ENCODE measurements at regions not wholly inside any gene's neighbourhood (a gene's known extent, or its start where the extent isn't known, plus 50 kb on each side); places are given as distances from the start of the nearest gene placed in this dataset.
A peak's percentile ranks its signal among the peaks of the same experiment; 100 is the strongest.

GRCh38 chr2:71863396-71863795, 284.3 kb downstream of the CYP26B1 start (continued):
- TF ChIP-seq ZFP91 (CRISPR knock-in tag; IDR thresholded peaks at IDR 0.05), result no peak
- TF ChIP-seq MEIS2 (IDR thresholded peaks at IDR 0.05; ENCODE audit: partially characterized antibody), result peak; percentile 42
- no peak for TF ChIP-seq NFE2L1 (tag; IDR thresholded peaks at IDR 0.05; ENCODE audit: borderline replicate concordance, low read depth)
- TF ChIP-seq ZNF316 (IDR thresholded peaks at IDR 0.05), result no peak
- no peak for TF ChIP-seq SIN3B (IDR thresholded peaks at IDR 0.05; ENCODE audit: low read depth)
- TF ChIP-seq PBX2 (CRISPR knock-in tag; IDR thresholded peaks at IDR 0.05; ENCODE audit: low read depth), result no peak
- TF ChIP-seq PBX2 (tag; conservative IDR thresholded peaks at IDR 0.05; ENCODE audit: low read depth), result peak; percentile 58
- no peak for TF ChIP-seq PPARD (CRISPR knock-in tag; IDR thresholded peaks at IDR 0.05)
- no peak for TF ChIP-seq CBX3 (IDR thresholded peaks at IDR 0.05; ENCODE audit: borderline replicate concordance in 1 of 2, low read length in 2 of 2)
- peak; percentile 45; the same call in 1 of the 2 replicates for TF ChIP-seq SMAD4 (CRISPR knock-in tag; conservative IDR thresholded peaks at IDR 0.05)
- no peak for TF ChIP-seq MITF (IDR thresholded peaks at IDR 0.05)
- no peak for TF ChIP-seq ZNF507 (tag; conservative IDR thresholded peaks at IDR 0.05)
- TF ChIP-seq EP300 (IDR thresholded peaks at IDR 0.05; ENCODE audit: low read length), result peak; percentile 33; the same call in 1 of the 2 replicates
- no peak for TF ChIP-seq NUFIP1 (IDR thresholded peaks at IDR 0.05; ENCODE audit: partially characterized antibody)
- TF ChIP-seq ZC3H4 (CRISPR knock-in tag; IDR thresholded peaks at IDR 0.05; ENCODE audit: borderline replicate concordance), result no peak
- TF ChIP-seq ZBTB9 (CRISPR knock-in tag; IDR thresholded peaks at IDR 0.05), result no peak
- no peak for TF ChIP-seq MYC (IDR thresholded peaks at IDR 0.05; ENCODE audit: low read depth, low read length)
- TF ChIP-seq MYC (CRISPR knock-in tag; IDR thresholded peaks at IDR 0.05; ENCODE audit: borderline replicate concordance, low read depth), result no peak

Data from K562 (cell line).